ENCODE measurements at regions not wholly inside any gene's neighbourhood (a gene's known extent, or its start where the extent isn't known, plus 50 kb on each side); places are given as distances from the start of the nearest gene placed in this dataset.
"Not testable (repeated sequence)": the region's sequence is repeated elsewhere in the genome, so short reads cannot be mapped to it uniquely, and the experiment has no call there.

DNA sequence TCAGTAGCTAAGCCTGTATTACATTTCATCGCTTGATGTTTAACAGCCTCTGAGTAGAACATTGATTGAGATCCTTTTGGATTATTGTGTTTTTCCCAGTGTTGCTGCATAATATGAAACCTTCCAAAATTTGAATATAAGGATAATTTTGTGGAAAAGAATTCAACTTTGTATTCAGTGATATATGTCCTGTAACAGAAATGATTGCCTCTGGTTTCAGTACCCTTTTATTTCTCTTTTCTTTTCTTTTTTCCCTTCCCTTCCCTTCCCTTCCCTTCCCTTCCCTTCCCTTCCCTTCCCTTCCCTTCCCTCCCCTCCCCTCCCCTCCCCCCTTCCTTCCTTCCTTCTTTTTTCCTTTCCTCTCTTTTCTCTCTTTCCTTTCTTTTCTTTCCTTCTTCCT lies 74.6 kb downstream of the UTRN start:
- no peak for DNase-seq (ENCODE audit: low spot score)

DNA sequence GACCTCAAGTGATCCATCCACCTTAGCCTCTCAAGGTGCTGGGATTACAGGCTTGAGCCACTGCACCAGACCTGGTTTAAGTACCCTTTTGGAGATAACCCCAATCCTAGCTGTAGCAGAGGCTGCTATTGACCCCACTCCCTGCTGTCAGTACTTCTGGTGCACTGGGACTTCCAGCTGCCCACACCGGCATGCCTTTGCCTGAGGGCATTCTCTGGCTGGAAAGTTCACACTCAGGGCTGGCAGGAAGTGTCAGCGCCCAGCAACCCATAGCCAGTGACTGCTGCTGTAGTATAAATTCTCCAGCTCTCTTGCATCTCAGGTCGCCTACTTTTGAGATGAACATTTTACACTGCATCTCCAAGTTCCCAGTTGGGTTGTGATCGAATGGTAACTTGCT lies 75.3 kb downstream of the UTRN start:
- no peak for DNase-seq (ENCODE audit: low spot score)

DNA sequence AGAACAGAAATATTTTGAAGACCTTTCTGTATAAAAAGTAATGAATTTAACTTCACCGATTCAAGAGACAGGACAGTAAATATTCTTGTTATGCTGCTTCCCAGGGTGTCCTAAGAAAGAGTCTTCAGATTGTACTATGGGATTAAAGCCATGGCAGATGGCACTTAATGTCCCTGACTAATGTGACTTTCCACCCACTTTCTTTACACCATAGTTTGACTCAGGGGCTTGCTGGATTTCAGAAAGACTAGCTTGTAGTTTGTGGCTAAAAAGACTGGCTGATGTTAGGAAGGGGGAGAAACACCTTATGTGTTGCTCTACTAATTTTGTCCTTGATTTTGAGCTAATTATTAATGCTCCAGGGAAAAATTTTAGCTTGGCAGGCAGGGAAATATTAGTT lies 75.9 kb downstream of the UTRN start:
- no peak for DNase-seq (ENCODE audit: low spot score)

DNA sequence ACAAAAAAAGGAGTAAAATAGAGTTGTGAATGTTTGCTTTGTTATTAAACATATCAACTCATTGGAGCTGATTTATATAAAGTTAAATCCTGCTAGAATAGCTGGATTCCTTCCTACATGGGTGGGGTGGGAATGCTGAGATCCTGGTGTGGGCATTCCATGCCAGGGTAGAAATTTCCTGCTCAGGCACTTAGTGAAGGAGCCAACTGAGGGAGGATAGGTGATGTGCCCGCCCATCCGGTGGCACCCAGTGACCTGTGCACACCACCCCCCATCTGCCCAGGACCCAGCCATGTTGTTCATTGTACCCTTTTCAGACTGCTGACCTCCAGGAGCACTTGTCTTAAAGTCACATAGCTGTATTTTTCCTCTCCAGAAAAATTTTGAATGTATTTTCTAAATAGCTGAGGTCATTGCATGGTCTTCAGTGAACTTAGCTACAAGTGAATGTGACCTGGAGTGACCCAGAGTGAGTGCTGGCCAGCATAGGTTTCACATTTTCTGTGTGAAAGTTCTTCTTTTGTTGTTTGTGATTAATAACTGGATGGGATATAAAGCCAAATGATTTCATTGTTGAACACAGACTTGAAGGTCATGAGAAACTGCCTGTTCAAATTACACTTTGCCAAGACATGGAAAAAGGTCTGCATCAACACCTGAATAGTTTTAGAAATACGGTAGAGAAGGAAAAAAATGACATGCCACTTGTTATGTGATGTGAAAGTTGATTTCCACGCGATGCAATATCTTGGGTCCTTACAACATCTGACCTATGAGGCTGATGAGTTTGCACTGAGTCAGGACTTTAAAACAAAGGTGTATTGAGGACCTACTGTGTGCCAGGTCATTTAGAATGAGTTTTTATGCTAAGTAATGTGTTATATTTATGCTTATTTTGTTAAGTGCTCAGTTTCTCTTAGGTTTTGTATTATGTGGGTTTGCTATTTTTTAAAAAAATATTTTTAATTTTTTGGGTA lies 77.2 kb downstream of the UTRN start:
- DNase-seq (ENCODE audit: low spot score) = no peak

DNA sequence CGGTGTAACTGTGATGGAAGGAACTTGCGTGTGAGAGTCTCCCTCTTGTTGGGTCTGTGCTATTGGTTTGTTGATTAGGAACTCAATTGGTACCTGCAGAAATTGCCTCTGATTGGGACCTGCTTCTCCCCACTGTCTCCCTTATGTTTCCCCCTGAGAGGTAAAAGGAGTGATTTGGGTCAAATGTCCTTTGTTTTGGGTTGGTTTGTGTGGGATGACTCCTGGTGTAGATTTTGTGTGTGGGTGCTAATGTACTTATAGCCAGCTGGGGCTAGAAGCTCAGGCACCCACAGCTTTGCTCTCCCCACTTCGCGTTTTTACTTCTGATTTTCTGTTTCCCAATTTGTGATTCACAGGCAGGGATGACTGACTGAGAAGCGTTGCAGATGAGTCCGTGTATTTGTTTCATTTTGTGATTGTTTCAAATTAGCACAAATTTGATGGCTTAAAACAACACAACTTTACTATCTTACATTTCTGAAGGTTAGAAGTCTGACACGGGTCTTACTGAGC lies 79.1 kb downstream of the UTRN start:
- DNase-seq (ENCODE audit: low spot score) = no peak

DNA sequence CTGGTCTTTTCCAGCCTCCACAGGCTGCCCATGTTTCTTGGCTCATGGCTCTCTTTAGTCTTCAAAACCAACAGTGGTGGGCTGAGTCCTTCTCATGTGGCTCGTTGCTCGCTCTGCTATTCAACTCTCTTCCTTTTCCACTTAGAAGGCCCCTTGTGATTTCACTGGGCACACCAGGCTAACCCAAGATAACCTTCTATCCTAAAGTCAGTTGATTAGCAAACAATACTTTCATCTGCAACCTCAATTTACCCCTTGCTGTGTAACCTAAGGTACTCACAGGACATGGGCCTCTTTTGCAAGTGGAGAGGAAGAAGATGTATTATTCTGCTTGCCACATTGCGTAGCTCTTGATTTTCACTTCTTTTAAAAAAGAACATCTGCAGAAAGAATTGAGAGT lies 79.6 kb downstream of the UTRN start:
- no peak for DNase-seq (ENCODE audit: low spot score)

DNA sequence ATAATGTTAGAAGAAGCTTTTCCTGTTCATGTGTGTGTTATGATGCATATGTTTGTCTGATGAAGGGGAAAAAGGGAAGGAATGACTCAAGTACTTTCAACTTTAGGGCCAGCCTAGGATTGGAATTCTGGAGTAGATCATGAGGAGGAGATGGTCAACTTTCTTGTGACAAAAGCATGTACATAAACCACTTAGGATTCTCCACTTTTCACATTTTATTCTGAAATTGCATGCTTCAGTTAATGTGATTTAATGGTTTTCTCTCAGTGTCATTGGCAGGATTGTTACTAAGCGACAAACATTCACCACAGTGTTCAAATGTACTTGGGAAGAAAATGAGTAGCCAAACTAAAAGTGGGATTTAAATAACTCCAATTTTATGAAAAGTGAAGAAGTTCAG lies 80.1 kb downstream of the UTRN start:
- no peak for DNase-seq (ENCODE audit: low spot score)

DNA sequence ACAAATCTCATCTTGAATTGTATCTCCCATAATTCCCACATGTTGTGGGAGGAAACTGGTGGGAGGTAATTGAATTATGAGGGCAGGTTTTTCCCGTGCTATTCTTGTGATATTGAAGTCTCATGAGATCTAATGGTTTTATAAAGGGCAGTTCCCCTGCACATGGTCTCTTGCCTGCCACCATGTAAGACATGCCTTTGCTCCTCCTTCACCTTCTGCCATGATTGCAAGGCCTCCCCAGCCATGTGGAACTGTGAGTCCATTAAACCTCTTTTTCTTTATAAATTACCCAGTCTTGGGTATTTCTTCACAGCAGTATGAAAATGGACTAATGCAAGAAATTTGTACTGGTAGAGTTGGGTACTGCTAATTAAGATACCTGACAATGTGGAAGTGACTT lies 84.6 kb downstream of the UTRN start:
- not testable (repeated sequence) for DNase-seq (ENCODE audit: low spot score)

DNA sequence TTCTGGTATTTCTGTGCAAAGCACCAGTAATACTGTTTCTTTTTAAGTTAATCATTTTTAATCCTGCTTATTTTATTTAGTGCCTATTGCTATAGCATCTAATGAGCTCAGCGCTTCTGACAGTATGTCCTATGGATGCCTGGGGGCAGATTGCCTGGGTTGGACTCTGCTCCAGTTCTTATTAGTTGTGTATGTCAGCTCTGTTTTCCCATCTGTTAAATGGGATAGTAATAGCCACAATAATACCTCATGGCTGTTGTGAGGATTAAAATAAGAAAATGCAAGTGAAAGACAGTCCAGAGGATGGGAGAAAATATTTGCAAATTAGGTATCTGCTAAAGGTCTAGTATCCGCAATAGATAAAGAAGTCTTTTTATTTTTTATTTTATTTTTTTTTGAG lies 87.0 kb downstream of the UTRN start:
- DNase-seq (ENCODE audit: low spot score) = no peak

DNA sequence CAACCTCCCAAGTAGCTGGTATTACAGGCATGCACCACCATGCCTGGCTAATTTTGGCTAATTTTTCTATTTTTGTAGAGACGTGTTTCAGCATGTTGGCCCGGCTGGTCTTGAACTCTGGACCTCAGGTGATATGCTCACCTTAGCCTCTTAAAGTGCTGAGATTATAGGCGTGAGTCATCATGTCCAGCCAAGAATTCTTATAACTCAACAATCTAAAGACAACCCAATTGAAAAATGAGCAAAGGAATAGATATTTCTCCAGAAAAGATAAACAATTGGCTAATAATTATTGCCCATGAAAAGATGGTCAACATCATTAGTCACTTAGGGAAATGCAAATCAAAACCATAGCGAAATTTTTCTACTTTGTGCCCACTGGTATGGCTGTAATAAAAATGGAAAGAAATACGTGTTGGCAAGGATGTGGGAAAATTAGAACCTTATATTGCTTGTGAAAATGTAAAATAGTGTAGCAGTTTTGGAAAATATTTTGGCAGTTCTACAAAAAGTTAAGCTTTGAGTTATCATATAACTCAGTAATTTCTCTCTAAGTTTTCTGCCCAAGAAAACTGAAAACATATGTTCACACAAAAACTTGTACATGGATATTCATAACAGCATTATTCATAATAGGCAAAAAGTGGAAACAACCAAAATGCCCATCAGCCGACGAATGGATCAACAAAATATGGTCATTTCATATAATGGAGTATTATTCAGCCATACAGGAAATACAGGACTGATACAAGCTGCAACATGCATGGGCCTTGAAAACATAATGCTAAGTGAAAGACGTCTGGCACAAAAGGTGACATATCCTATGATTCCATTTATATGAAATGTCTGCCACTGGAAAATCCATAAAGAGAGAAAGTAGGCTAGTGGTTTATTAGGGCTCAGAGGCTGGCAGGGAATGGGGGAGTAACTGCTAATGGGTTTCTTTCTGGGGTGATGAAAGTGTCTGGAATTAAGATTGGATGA lies 87.8 kb downstream of the UTRN start:
- DNase-seq (ENCODE audit: low spot score) = no peak

DNA sequence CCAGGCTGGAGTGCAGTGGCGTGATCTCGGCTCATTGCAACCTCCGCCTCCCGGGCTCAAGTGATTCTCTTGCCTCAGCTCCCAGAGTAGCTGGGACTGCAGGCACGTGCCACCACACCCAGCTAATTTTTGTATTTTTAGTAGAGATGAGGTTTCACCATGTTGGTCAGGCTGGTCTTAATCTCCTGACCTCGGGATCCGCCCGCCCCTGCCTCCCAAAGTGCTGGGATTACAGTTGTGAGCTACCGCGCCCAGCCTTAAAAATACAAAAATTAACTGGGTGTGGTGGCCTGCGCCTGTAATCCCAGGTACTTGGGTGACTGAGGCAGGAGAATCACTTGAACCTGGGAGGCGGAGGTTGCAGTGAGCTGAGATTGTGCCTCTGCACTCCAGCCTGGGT lies 89.4 kb downstream of the UTRN start:
- DNase-seq (ENCODE audit: low spot score) = not testable (repeated sequence)

DNA sequence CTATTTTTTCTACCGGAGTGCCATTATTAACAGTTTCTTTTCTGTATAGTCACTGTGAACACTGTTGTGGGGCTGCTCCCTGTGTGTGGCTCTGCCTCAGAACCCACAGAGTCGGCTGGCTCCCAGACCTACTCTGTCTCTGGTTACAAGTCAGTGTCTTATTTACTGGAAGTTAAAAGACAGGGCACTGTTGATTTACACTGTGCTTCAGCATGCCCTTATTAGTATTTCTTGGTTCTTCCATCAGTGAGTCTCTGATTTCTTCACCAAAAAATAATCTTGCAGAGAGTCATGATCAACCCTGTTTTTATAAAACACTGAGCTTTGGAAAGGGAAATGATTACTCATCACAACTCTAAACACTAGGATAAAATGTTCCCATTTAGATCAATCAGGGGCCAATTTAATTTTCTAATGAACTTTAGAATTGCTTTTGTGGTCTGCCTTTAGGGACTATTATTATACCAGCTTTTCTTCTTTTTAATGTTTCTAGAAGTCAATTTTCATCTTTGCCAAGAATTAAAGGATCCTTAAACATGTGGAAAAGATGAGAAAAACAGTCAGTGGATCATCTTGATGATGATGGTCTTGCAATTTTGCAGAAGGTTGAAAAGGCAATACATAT lies 92.6 kb downstream of the UTRN start:
- peak; percentile 72 for DNase-seq (ENCODE audit: low spot score)

DNA sequence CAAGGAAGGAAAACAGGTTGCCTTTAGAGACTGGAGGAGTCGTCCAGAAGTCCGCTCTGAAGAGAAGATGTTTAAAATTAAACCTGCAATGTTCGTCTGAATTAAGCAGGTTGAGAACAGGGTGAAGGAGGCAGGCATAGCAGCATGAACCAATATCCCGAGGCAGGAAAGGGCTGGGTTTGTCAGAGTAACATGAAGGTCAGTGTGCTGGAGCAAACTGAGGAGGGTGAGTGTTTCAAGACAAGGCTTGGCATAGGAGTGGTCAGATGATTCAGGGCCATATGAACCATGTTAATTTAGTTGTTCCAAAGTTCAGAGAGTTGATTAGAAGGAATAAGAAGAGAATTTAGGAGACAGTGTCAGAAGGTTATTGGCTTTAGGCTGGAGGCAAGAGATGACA lies 93.3 kb downstream of the UTRN start:
- DNase-seq (ENCODE audit: low spot score) = peak; percentile 13

DNA sequence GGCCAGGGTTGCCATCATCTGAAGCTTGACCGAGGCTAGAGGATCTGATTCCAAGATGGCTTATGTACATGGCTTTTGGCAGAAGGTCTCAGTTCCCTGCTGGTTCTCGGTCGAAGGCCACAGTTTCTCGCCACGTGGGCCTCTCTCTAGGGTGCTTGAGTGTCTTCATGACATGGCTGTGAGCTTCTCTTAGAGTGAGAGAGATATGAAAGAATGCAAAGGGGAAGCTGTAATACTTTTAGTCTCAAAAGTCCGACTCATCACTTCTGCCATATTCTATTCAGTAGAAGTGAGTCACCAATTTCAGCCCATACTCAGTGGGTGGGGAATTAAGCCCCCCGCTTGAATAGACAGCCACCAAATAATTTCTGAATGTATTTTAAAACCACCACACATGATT lies 94.2 kb downstream of the UTRN start:
- DNase-seq (ENCODE audit: low spot score) = peak; percentile 17

DNA sequence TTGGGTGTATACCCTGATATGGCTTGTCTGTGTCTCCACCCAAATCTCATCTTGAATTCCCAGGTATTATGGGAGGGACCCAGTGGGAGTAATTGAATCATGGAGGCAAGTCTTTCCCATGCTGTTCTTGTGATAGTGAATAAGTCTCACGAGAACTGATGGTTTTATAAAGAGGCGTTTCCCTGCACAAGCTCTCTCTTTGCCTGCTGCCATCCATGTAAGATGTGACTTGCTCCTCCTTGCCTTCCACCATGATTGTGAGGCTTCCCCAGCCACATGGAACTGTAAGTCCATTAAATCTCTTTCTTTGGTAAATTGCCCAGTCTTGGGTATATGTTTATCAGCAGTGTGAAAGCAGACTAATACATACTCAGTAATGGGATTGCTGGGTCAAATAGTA lies 96.4 kb downstream of the UTRN start:
- not testable (repeated sequence) for DNase-seq (ENCODE audit: low spot score)

DNA sequence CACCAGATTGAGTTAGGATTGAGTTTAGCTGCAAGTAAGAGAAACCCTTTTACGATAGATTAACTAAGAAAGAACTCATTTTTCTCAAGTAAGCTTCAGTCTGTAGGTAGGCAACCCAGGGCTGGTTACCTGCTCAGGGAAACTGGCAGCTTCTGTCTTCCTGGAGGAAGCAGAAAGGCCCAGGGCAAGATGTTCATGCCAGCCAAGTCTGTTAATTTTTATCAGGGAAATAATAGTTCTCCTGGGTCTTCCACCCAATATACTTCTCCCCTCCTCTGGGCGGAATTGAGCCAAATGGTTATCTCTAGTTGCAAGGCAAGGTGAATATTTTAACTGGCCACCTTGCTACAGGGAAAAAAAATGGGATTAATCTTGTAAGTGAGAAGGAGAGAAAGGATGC lies 98.2 kb downstream of the UTRN start:
- DNase-seq (ENCODE audit: low spot score) = no peak

DNA sequence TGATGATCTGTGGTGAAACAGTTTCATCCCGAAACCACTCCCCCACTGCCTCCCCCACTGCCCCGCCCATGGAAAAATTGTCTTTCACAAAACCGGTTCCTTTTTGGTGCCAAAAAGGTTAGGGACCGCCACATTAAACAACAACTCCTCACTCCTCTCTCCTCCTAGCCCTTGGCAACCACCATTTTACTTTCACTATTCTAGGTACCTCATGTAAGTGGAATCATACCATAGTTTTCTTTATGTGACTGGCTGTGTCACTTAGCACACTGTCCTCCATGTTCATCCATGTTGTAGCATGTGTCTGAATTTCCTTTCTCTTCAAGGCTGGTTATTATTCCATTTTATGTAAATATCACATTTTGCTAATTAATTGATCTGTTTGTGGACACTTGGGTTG lies 99.3 kb downstream of the UTRN start:
- no peak for DNase-seq (ENCODE audit: low spot score)

DNA sequence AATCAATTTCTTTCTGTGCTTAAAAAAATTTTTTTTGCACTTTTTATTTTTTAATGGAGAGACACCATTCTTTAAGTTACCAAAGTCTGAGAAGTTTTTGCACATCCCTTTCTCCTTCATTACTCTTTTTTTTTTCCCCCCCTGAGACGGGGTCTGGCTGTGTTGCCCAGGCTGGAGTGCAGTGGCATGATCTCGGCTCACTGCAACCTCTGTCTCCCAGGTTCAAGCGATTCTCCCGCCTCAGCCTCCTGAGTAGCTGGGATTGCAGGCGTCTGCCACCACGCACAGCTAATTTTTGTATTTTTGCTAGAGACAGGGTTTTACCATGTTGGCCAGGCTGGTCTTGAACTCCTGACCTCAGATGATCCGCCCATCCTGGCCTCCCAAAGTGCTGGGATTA lies 104.3 kb downstream of the UTRN start:
- not testable (repeated sequence) for DNase-seq (ENCODE audit: low spot score)

DNA sequence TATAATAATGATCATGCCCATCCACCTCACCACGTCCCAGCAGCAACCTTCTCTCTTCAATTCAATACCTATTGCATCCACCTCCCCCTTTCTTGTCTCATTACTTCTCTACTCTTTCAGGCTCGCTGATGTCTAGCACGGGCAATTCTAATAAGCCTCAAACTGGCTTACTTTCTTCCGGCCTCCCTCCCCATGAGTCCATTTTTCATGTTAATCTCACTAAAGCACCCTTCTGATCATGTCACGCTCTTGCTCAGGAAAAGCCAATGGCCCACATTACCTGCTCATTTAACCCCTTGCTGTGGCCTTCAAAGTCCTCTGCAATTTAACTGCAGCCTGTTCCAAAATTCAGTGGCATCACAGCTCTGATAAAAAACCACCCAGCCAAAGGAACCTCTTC lies 105.1 kb downstream of the UTRN start:
- no peak for DNase-seq (ENCODE audit: low spot score)

DNA sequence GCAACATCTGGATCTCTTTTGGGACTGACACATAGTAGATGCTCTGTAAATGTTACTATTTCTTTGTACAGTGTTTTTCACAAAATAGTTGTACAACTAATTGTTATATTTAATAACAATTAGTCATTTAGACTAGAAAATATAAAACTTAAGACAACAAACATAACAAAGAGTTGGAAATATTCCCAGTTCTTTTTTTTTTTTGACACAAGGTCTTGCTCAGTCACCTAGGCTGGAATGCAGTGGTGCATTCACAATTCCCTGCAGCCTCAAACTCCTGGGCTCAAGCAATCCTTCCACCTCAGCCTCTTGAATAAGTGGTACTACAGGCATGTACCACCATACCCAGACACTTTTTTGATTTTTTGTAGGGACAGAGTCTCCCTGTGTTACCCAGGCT lies 105.8 kb downstream of the UTRN start:
- no peak for DNase-seq (ENCODE audit: low spot score)

DNA sequence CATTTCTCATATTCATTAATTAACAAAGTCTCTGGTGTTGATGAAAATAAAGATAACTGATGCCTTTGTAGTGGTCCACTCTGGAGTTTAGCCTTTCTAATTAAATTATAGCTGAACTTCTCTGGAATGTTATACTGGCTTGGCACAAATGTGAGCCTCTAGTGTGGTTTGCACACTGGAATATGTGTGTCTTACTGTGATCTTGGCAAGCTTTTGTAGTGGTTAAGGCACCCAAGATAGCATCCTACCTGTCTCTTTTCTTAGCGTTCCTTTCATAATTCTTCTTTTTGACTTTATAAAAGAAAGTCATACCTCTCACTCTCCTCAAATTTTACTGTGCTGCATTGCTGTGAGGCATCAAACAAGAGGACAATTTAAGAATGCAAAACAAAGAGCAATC lies 107.4 kb downstream of the UTRN start:
- DNase-seq (ENCODE audit: low spot score) = no peak

DNA sequence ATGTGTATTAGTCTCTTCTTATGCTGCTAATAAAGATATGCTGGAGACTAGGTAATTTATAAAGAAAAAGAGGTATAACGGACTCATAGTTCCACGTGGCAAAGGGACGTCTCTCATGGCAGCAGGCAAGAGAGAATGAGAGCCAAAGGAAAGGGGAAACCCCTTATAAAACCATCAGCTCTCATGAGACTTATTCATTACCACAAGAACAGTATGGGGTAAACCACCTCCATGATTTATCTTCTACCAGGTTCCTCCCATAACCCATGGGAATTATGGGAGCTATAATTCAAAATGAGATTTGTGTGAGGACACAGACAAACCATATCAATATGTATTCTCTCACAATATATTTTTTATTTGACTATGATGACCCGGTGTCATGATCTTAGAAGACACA lies 109.1 kb downstream of the UTRN start:
- DNase-seq (ENCODE audit: low spot score) = no peak

Data from GM03348 (cell line).